Breast epithelium (tissue), 3 donors: ENCODE measurements at regions not wholly inside any gene's neighbourhood (a gene's known extent, or its start where the extent isn't known, plus 50 kb on each side); places are given as distances from the start of the nearest gene placed in this dataset.

Experiments used
- CTCF ChIP-seq, 3 donors: fragments of 450-650 bp; IDR thresholded peaks; one replicate each; pipeline ENCODE4 v1.5.1; 2016 to 2017; ENCODE audit warnings: antibody characterized with exemption in 3 of 3, mild to moderate bottlenecking in 3 of 3, moderate library complexity in 3 of 3
- POLR2A ChIP-seq: fragments of 450-650 bp; IDR thresholded peaks from one replicate; pipeline ENCODE4 v1.6.1; 2016; ENCODE audit warnings: antibody characterized with exemption, mild to moderate bottlenecking, moderate library complexity

GRCh38 chr22:27107386-27107785 is 450.0 kb downstream of the MIAT start:
- TF ChIP-seq POLR2A, result no peak
- no peak for TF ChIP-seq CTCF (IDR thresholded peaks at IDR 0.05)
